Keratinocyte (primary cell): ENCODE measurements at regions not wholly inside any gene's neighbourhood (a gene's known extent, or its start where the extent isn't known, plus 50 kb on each side); places are given as distances from the start of the nearest gene placed in this dataset.

Experiments
- DNase-seq: peaks from one replicate; pipeline ENCODE4 v3.0.0-alpha.2; 2011; ENCODE audit warnings: low read depth, missing footprints, low spot score
- FAIRE-seq: peaks from 2 replicates; lab custom pipeline; 2011; peaks lifted over from hg19 to GRCh38; lab: Jason Lieb, UNC
- H2AFZ ChIP-seq: 2 replicates; pipeline ENCODE4 v1.6.0; 2012; ENCODE audit warnings: low read length, control low read depth, inconsistent platforms; ENCODE audit not compliant: control insufficient read depth
- H3K27ac ChIP-seq: 2 replicates; pipeline ENCODE4 v1.5.1; 2011; ENCODE audit warnings: low read length; ENCODE audit not compliant: control insufficient read depth, insufficient read depth
- H3K27me3 ChIP-seq: 3 replicates; pipeline ENCODE4 v1.6.0; 2011; ENCODE audit warnings: low read length; ENCODE audit not compliant: control insufficient read depth, insufficient read depth; ENCODE audit errors: extremely low read depth
- H3K36me3 ChIP-seq, 2 experiments: 2 replicates in 1 of 2; 3 replicates in 1 of 2; pipeline ENCODE4 v1.5.1; 2011; ENCODE audit warnings: low read length in 2 of 2, mild to moderate bottlenecking in 1 of 2; ENCODE audit not compliant: control insufficient read depth in 2 of 2, insufficient read depth in 2 of 2; ENCODE audit errors: extremely low read depth in 1 of 2
- H3K4me1 ChIP-seq: 3 replicates; pipeline ENCODE4 v1.5.1; 2011; ENCODE audit warnings: low read length; ENCODE audit not compliant: control insufficient read depth, insufficient read depth; ENCODE audit errors: extremely low read depth
- H3K4me2 ChIP-seq: 3 replicates; pipeline ENCODE4 v1.6.0; 2011; ENCODE audit warnings: low read depth, low read length; ENCODE audit not compliant: control insufficient read depth, insufficient read depth; ENCODE audit errors: extremely low read depth
- H3K4me3 ChIP-seq, 3 experiments: fragments of 200-600 bp in 1 of 3; sonication (generic) in 1 of 3; 2 replicates in 2 of 3; 3 replicates in 1 of 3; pipeline ENCODE4 v1.5.1; 2011 to 2016; ENCODE audit warnings: low read length in 3 of 3, mild to moderate bottlenecking in 3 of 3, control low read depth in 2 of 3, inconsistent platforms in 1 of 3, low read depth in 1 of 3, mixed read lengths in 1 of 3, mixed run types in 1 of 3, moderate library complexity in 1 of 3; ENCODE audit not compliant: control insufficient read depth in 2 of 3, insufficient read depth in 2 of 3; ENCODE audit errors: extremely low read depth in 1 of 3
- H3K79me2 ChIP-seq: 2 replicates; pipeline ENCODE4 v1.6.0; 2012; ENCODE audit warnings: low read length; ENCODE audit not compliant: control insufficient read depth, insufficient read depth
- H3K9ac ChIP-seq: 3 replicates; pipeline ENCODE4 v1.6.0; 2011; ENCODE audit warnings: low read length; ENCODE audit not compliant: control insufficient read depth, insufficient read depth; ENCODE audit errors: extremely low read depth
- H3K9me1 ChIP-seq: 3 replicates; pipeline ENCODE4 v1.6.0; 2011; ENCODE audit warnings: low read length; ENCODE audit not compliant: control insufficient read depth, insufficient read depth; ENCODE audit errors: extremely low read depth
- H3K9me3 ChIP-seq: 2 replicates; pipeline ENCODE4 v1.5.1; 2012; ENCODE audit warnings: low read depth, low read length; ENCODE audit not compliant: control insufficient read depth
- H4K20me1 ChIP-seq: 3 replicates; pipeline ENCODE4 v1.6.0; 2011; ENCODE audit warnings: low read length; ENCODE audit not compliant: control insufficient read depth, insufficient read depth; ENCODE audit errors: extremely low read depth
- EZH2 ChIP-seq: IDR thresholded peaks from one replicate; pipeline ENCODE4 v1.6.1; 2012; ENCODE audit warnings: inconsistent platforms, mild to moderate bottlenecking, low read length, moderate library complexity
- dilution Hi-C: fragments of 300-500 bp; cut with MboI; formaldehyde crosslinking; loops from one replicate; pipeline ENCODE4 v1.7.0; 2020; ENCODE audit warnings: low sequenced_read_pairs; ENCODE audit not compliant: extremely low pct_ligation_motif_present
- TF ChIP-seq, protein P1 (sequence below), 3 experiments: IDR thresholded peaks in 1 of 3; conservative IDR thresholded peaks in 1 of 3; optimal IDR thresholded peaks in 1 of 3; 2 replicates in 2 of 3; 3 replicates in 1 of 3; pipeline versions ENCODE3 to v1.5.1; 2011; ENCODE audit warnings: low read length in 3 of 3, mild to moderate bottlenecking in 3 of 3, moderate library complexity in 2 of 3, control low read depth in 1 of 3, inconsistent platforms in 1 of 3; ENCODE audit not compliant: insufficient read depth in 2 of 3; ENCODE audit errors: extremely low read depth in 1 of 3

DNA sequence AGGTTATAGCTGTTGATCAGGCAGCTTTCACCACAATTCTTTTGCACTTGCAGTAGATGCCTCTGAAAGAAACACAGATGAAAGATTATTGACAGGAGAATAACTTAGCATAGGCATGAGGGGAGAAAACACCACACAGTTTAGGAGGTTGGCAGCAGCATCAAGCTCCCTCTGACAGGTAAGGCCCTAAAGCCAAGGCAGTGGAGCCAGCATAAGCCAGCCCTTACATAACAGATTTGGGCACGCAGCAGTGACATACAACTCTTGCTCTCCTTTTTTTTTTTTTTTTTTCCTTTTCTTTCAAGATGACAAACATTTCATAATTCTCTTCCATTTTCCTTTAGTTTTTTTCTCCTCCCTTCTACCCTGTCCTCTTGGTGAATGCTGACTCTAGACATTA lies 257.6 kb upstream of the ADAMTSL1 start:
- H3K9ac ChIP-seq: no peak overlapping the region
- no peak overlapping the region for H3K4me3 ChIP-seq
- H3K9me1 ChIP-seq: no peaks in the 10 kb centered on the region
- dilution Hi-C loops: no loop called here
- H3K27ac ChIP-seq: no peak overlapping the region
- FAIRE-seq (no peak), DNase-seq (no peak)
- no peak overlapping the region for H3K4me2 ChIP-seq
- H3K9me3 ChIP-seq: no peaks in the 10 kb centered on the region
- no peaks in the 10 kb centered on the region for H3K36me3 ChIP-seq
- H2AFZ ChIP-seq: no peak overlapping the region
- H4K20me1 ChIP-seq: no peaks in the 10 kb centered on the region
- no peaks in the 10 kb centered on the region for H3K79me2 ChIP-seq
- no peaks in the 10 kb centered on the region for H3K4me1 ChIP-seq
- H3K27me3 ChIP-seq: no peaks in the 10 kb centered on the region
- TF ChIP-seq, protein P1, sequence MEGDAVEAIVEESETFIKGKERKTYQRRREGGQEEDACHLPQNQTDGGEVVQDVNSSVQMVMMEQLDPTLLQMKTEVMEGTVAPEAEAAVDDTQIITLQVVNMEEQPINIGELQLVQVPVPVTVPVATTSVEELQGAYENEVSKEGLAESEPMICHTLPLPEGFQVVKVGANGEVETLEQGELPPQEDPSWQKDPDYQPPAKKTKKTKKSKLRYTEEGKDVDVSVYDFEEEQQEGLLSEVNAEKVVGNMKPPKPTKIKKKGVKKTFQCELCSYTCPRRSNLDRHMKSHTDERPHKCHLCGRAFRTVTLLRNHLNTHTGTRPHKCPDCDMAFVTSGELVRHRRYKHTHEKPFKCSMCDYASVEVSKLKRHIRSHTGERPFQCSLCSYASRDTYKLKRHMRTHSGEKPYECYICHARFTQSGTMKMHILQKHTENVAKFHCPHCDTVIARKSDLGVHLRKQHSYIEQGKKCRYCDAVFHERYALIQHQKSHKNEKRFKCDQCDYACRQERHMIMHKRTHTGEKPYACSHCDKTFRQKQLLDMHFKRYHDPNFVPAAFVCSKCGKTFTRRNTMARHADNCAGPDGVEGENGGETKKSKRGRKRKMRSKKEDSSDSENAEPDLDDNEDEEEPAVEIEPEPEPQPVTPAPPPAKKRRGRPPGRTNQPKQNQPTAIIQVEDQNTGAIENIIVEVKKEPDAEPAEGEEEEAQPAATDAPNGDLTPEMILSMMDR (optimal IDR thresholded peaks at IDR 0.05 in 1 of 3, IDR thresholded peaks at IDR 0.05 in 1 of 3, conservative IDR thresholded peaks at IDR 0.05 in 1 of 3; ENCODE audit: extremely low read depth in 1 of 3, insufficient read depth in 2 of 3, low read length in 3 of 3): no peak
- no peak for TF ChIP-seq EZH2

DNA sequence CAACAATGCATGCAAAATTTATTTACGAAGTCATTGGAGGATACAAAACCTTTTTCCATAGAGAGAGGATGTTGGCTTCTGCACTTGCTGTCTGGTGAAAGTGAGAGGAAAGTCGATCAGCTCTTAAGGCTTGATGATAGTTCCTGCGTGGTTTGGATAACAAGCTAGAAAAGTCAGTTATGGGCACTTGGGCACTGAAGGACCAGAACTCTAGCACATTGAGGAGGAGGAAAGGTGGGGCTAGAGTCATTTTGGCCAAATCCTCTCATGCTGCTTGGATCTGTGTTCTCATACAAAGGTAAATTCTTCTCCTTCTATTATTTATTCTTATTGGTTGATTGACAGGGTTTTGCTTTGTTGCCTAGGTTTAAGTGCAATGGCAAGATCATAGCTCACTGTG lies 245.9 kb upstream of the ADAMTSL1 start:
- no peak for TF ChIP-seq EZH2
- TF ChIP-seq, protein P1 (optimal IDR thresholded peaks at IDR 0.05 in 1 of 3, IDR thresholded peaks at IDR 0.05 in 1 of 3, conservative IDR thresholded peaks at IDR 0.05 in 1 of 3; ENCODE audit: extremely low read depth in 1 of 3, insufficient read depth in 2 of 3, low read length in 3 of 3): no peak
- Histone ChIP-seq H3K4me2 (no peak overlapping the region), H3K27ac (no peak overlapping the region), H3K4me3 (no peak overlapping the region), H3K9me3 (no peaks in the 10 kb centered on the region), H2AFZ (no peak overlapping the region), H3K79me2 (no peaks in the 10 kb centered on the region), H3K36me3 (no peaks in the 10 kb centered on the region), H3K9me1 (no peaks in the 10 kb centered on the region), H3K9ac (no peak overlapping the region), H3K4me1 (no peaks in the 10 kb centered on the region), H3K27me3 (no peaks in the 10 kb centered on the region), H4K20me1 (no peaks in the 10 kb centered on the region)
- DNase-seq (no peak), FAIRE-seq (no peak)
- dilution Hi-C loops: no loop called here
